GM23338 (cell line): ENCODE measurements at regions not wholly inside any gene's neighbourhood (a gene's known extent, or its start where the extent isn't known, plus 50 kb on each side); places are given as distances from the start of the nearest gene placed in this dataset.

Source experiments
- CREB1 ChIP-seq: fragments of 250-450 bp; sonication (Bioruptor Pico); IDR thresholded peaks from 2 replicates; pipeline ENCODE4 v1.5.0; 2020; ENCODE audit warnings: low read depth, mild to moderate bottlenecking, moderate library complexity
- EZH2 ChIP-seq: fragments of 200-600 bp; sonication (generic); IDR thresholded peaks from one replicate; pipeline ENCODE4 v1.8.0; 2017; ENCODE audit warnings: antibody characterized with exemption, mild to moderate bottlenecking, low read depth; ENCODE audit not compliant: unreplicated experiment
- EZH2phosphoT487 ChIP-seq: fragments of 200-600 bp; sonication (generic); IDR thresholded peaks from one replicate; pipeline ENCODE4 v1.8.1; 2018; ENCODE audit warnings: antibody characterized with exemption; ENCODE audit not compliant: unreplicated experiment
- JUNB ChIP-seq: IDR thresholded peaks from one replicate; pipeline ENCODE4 v1.6.1; 2016; ENCODE audit warnings: antibody characterized with exemption; ENCODE audit not compliant: unreplicated experiment
- POLR2AphosphoS5 ChIP-seq: IDR thresholded peaks from 2 replicates; pipeline ENCODE4 v1.6.1; 2016; ENCODE audit warnings: antibody characterized with exemption, low read depth
- ZNF114 ChIP-seq: fragments of 250-450 bp; sonication (Bioruptor Pico); IDR thresholded peaks from 2 replicates; pipeline ENCODE4 v1.5.0; 2020; ENCODE audit warnings: mild to moderate bottlenecking, moderate library complexity
- TF ChIP-seq, protein P1 (sequence below), 2 experiments: fragments of 200-600 bp in 1 of 2; sonication (generic) in 1 of 2; conservative IDR thresholded peaks; 2 replicates each; pipeline versions ENCODE4 v1.5.1 to v1.6.1; 2016 to 2017; ENCODE audit warnings: antibody characterized with exemption in 2 of 2, low read depth in 2 of 2, mild to moderate bottlenecking in 2 of 2, moderate library complexity in 1 of 2
- TF ChIP-seq, protein P2 (sequence below): IDR thresholded peaks from one replicate; pipeline ENCODE4 v1.6.1; 2018; ENCODE audit warnings: antibody characterized with exemption; ENCODE audit not compliant: unreplicated experiment

DNA sequence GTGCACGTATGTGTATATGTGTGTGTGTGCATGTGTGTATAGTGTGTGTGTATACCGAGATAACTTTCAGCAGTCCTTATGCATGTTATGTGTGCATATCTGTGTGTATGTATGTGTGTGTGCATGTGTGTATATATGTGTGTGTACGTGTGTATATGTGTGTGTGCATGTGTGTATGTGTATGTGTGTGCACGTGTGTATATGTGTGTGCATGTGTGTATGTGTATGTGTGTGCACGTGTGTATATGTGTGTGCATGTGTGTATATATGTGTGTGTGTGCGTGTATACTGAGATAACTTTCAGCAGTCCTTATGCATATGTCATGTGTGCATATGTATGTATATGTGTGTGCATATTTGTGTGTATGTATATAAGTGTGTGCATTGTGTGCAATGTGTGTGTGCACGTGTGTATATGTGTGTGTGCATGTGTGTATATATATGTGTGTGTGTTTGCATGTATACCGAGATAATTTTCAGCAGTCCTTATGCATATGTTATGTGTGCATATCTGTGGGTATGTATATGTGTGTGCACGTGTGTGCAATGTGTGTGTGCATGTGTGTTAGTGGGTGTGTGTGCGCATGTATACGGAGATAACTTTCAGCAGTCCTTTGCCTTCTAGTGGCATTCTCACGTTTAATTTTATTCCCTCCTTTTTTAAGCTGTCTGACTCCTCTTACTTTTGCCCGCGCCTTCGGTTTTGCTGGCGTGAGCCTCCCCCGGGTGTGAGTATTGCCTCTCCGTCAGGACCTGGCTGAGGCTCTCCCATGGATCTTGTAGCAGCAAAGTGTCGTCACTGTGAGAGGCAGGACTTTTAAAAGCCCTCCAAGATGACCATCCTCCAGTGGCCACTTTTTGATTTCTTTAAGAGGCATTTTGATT lies 99.6 kb upstream of the SHOX start:
- TF ChIP-seq, protein P1, sequence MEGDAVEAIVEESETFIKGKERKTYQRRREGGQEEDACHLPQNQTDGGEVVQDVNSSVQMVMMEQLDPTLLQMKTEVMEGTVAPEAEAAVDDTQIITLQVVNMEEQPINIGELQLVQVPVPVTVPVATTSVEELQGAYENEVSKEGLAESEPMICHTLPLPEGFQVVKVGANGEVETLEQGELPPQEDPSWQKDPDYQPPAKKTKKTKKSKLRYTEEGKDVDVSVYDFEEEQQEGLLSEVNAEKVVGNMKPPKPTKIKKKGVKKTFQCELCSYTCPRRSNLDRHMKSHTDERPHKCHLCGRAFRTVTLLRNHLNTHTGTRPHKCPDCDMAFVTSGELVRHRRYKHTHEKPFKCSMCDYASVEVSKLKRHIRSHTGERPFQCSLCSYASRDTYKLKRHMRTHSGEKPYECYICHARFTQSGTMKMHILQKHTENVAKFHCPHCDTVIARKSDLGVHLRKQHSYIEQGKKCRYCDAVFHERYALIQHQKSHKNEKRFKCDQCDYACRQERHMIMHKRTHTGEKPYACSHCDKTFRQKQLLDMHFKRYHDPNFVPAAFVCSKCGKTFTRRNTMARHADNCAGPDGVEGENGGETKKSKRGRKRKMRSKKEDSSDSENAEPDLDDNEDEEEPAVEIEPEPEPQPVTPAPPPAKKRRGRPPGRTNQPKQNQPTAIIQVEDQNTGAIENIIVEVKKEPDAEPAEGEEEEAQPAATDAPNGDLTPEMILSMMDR (conservative IDR thresholded peaks at IDR 0.05; ENCODE audit: low read depth in 2 of 2) = no peak
- TF ChIP-seq ZNF114 (no peak), CREB1 (CRISPR knock-in tag) (no peak), POLR2AphosphoS5 (no peak), JUNB (no peak), EZH2 (no peak), EZH2phosphoT487 (no peak)
- TF ChIP-seq, protein P2, sequence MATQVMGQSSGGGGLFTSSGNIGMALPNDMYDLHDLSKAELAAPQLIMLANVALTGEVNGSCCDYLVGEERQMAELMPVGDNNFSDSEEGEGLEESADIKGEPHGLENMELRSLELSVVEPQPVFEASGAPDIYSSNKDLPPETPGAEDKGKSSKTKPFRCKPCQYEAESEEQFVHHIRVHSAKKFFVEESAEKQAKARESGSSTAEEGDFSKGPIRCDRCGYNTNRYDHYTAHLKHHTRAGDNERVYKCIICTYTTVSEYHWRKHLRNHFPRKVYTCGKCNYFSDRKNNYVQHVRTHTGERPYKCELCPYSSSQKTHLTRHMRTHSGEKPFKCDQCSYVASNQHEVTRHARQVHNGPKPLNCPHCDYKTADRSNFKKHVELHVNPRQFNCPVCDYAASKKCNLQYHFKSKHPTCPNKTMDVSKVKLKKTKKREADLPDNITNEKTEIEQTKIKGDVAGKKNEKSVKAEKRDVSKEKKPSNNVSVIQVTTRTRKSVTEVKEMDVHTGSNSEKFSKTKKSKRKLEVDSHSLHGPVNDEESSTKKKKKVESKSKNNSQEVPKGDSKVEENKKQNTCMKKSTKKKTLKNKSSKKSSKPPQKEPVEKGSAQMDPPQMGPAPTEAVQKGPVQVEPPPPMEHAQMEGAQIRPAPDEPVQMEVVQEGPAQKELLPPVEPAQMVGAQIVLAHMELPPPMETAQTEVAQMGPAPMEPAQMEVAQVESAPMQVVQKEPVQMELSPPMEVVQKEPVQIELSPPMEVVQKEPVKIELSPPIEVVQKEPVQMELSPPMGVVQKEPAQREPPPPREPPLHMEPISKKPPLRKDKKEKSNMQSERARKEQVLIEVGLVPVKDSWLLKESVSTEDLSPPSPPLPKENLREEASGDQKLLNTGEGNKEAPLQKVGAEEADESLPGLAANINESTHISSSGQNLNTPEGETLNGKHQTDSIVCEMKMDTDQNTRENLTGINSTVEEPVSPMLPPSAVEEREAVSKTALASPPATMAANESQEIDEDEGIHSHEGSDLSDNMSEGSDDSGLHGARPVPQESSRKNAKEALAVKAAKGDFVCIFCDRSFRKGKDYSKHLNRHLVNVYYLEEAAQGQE = no peak
